ENCODE measurements at regions not wholly inside any gene's neighbourhood (a gene's known extent, or its start where the extent isn't known, plus 50 kb on each side); places are given as distances from the start of the nearest gene placed in this dataset.

- no peaks in the 10 kb centered on the region for H3K9me3 ChIP-seq (ENCODE audit: control insufficient read depth, low read depth, low read length)
- WGBS (ENCODE audit: extremely low coverage, insufficient read length, low lambda C conversion rate), result no CpG with 5 or more reads among the region's 2 CpGs
- Mint-ChIP-seq H3K4me3 (no peak overlapping the region), H3K27me3 (ENCODE audit: low read depth) (no peaks in the 10 kb centered on the region; the same call in none of the 2 replicates), H3K4me1 (no peaks in the 10 kb centered on the region), H3K27ac (no peak overlapping the region), H3K36me3 (ENCODE audit: insufficient read depth in 1 of 3, low read depth in 3 of 3) (no peaks in the 10 kb centered on the region; a peak in 1 of 7 replicates), H3K9me3 (peaks cover 57 to 74% of the 10 kb centered on the region in 2 experiments)
- no peak overlapping the region for H3T11ph ChIP-seq (ENCODE audit: low read length)
- no peak overlapping the region for H3K4ac ChIP-seq (ENCODE audit: low read depth, low read length)
- no peak overlapping the region for H2BK120ac ChIP-seq (ENCODE audit: low read depth, low read length, poor library complexity, severe bottlenecking)
- H4K5ac ChIP-seq (ENCODE audit: insufficient read length, low read depth, low read length), result no peak overlapping the region
- no peak overlapping the region for H2AFZ ChIP-seq (ENCODE audit: low read length)
- no peak overlapping the region for H2BK20ac ChIP-seq (ENCODE audit: low read depth, low read length, poor library complexity, severe bottlenecking)
- no peak overlapping the region for H3K4me2 ChIP-seq (ENCODE audit: insufficient read depth, insufficient read length, low read length)
- H2BK15ac ChIP-seq (ENCODE audit: low read depth, low read length), result no peak overlapping the region
- DNase-seq, result no peak
- H3K14ac ChIP-seq (ENCODE audit: insufficient read depth, low read length), result no peak overlapping the region
- H2AK5ac ChIP-seq (ENCODE audit: insufficient read length, low read length), result no peak overlapping the region
- no peak overlapping the region for H3K18ac ChIP-seq (ENCODE audit: insufficient read length, low read depth, low read length)
- no peak overlapping the region for H4K8ac ChIP-seq (replicated peaks; ENCODE audit: insufficient read length, low read depth, low read length)
- no peaks in the 10 kb centered on the region for H3K23me2 ChIP-seq (ENCODE audit: insufficient read length, low read depth, low read length, poor library complexity, severe bottlenecking)
- H4K91ac ChIP-seq (ENCODE audit: insufficient read length, low read depth, low read length), result no peak overlapping the region
- H3K79me1 ChIP-seq (ENCODE audit: insufficient read depth, low read depth, low read length, poor library complexity, severe bottlenecking), result no peaks in the 10 kb centered on the region
- no peak for TF ChIP-seq CTCF (conservative IDR thresholded peaks at IDR 0.05)
- H2BK12ac ChIP-seq (ENCODE audit: insufficient read length, low read depth, low read length), result no peak overlapping the region
- no peaks in the 10 kb centered on the region for H3K79me2 ChIP-seq (ENCODE audit: insufficient read depth, low read length)
- H4K20me1 ChIP-seq (ENCODE audit: control insufficient read depth, insufficient read depth, insufficient read length), result no peaks in the 10 kb centered on the region
- no peak overlapping the region for H3K23ac ChIP-seq (ENCODE audit: insufficient read length, low read depth, low read length)
- no peak overlapping the region for H2BK5ac ChIP-seq (ENCODE audit: insufficient read length, low read length)
- no peak overlapping the region for H3K9ac ChIP-seq (ENCODE audit: extremely low read depth, insufficient read length, low read length)
- no peaks in the 10 kb centered on the region for H3K4me1 ChIP-seq (ENCODE audit: insufficient read depth, low read length)
- H3K56ac ChIP-seq (ENCODE audit: insufficient read length, low read depth, low read length), result no peak overlapping the region
- H3K27ac ChIP-seq (ENCODE audit: insufficient read length, low read depth, low read length), result no peak overlapping the region
- H3K27me3 ChIP-seq (ENCODE audit: insufficient read depth, low read length), result no peaks in the 10 kb centered on the region
These were observed 381.3 kb upstream of the FAM47C start for GRCh38 chrX:36626898-36627297.

Data from H9 (cell line).